Liver (tissue), 3 donors: ENCODE measurements at regions not wholly inside any gene's neighbourhood (a gene's known extent, or its start where the extent isn't known, plus 50 kb on each side); places are given as distances from the start of the nearest gene placed in this dataset.
"Not testable (repeated sequence)": the region's sequence is repeated elsewhere in the genome, so short reads cannot be mapped to it uniquely, and the experiment has no call there.

Experiments
- ATF3 ChIP-seq: IDR thresholded peaks from 2 replicates; pipeline ENCODE4 v1.6.1; 2016; ENCODE audit warnings: antibody characterized with exemption
- CTCF ChIP-seq: fragments of 150-350 bp; IDR thresholded peaks from 2 replicates; pipeline ENCODE4 v1.5.1; 2017; ENCODE audit warnings: improper control_type of control experiment, low read depth, low read length; ENCODE audit not compliant: missing input control
- HNF4A ChIP-seq, 2 donors: conservative IDR thresholded peaks; 2 replicates each; pipeline ENCODE4 v1.6.1; 2016; ENCODE audit warnings: antibody characterized with exemption in 2 of 2, mild to moderate bottlenecking in 2 of 2
- JUND ChIP-seq, 2 donors: IDR thresholded peaks; 2 replicates each; pipeline ENCODE4 v1.6.1; 2016; ENCODE audit warnings: antibody characterized with exemption in 2 of 2
- MAX ChIP-seq: IDR thresholded peaks from 2 replicates; pipeline ENCODE4 v1.6.1; 2016; ENCODE audit warnings: antibody characterized with exemption
- NR2F2 ChIP-seq: IDR thresholded peaks from 2 replicates; pipeline ENCODE4 v1.6.1; 2016; ENCODE audit warnings: antibody characterized with exemption
- RAD21 ChIP-seq, 2 donors: IDR thresholded peaks; 2 replicates each; pipeline ENCODE4 v1.6.1; 2016; ENCODE audit warnings: antibody characterized with exemption in 2 of 2, mild to moderate bottlenecking in 2 of 2
- RXRA ChIP-seq, 2 donors: IDR thresholded peaks; 2 replicates each; pipeline ENCODE4 v1.6.1; 2017 to 2018; ENCODE audit warnings: antibody characterized with exemption in 2 of 2, mild to moderate bottlenecking in 1 of 2
- donor health status: healthy.
- donor health status: healthy.

- TF ChIP-seq CTCF; MAX; JUND (IDR thresholded peaks at IDR 0.05); HNF4A (conservative IDR thresholded peaks at IDR 0.05); RAD21 (IDR thresholded peaks at IDR 0.05); NR2F2; ATF3; RXRA (IDR thresholded peaks at IDR 0.05): not testable (repeated sequence)
These were observed 182.2 kb downstream of the NRN1 start for GRCh38 chr6:5824382-5824983.
